ENCODE measurements at regions not wholly inside any gene's neighbourhood (a gene's known extent, or its start where the extent isn't known, plus 50 kb on each side); places are given as distances from the start of the nearest gene placed in this dataset.
"Not testable (repeated sequence)": the region's sequence is repeated elsewhere in the genome, so short reads cannot be mapped to it uniquely, and the experiment has no call there.

DNA sequence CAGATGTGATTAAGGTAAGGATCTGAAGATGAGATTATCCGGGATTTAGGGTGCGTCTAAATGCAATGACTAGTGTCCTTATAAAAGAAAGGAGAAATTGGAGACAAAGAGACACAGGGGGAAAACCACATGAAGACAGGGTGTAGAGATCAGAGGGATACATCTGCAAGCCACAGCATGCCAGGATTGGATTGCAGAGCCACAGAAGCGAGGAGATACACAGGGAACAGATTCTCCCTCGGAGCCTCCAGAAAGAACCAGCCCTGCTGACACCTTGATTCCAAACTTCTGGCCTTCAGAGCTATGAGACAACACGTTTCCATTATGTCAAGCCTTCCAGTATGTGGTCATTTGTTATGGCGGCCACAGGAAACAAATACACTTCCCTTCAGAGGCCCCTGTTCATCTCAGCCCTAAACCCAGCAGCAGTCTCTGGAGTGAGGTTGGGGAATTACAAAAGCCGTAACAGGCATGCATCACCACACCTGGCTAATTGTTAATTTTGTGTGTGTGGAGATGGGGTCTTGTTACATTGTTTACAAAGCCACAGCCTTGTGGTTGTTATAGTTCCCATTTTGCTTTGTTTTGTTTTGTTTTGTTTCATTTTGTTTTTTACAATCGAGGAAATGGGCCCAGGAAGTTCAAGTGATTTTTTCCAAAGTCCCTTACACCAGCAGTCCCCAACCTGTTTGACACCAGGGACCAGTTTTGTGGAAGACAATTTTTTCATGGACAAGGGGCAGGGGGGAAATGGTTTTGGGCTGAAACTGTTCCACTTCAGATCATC is 51.6 kb upstream of the LYRM9 start:
- DNase-seq = no peak

DNA sequence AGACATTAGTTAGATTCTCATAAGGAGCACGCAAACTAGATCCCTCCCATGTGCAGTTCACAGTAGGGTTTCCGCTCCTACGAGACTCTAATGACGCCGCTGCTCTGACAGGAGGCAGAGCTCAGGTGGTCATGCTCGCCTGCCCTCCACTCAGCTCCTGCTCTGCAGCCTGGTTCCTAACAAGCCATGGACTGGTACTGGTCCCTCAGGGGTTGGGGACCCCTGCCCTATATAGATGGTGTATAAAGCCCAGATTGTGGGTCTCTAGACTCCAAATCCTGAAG is 52.1 kb upstream of the LYRM9 start:
- no peak for DNase-seq

DNA sequence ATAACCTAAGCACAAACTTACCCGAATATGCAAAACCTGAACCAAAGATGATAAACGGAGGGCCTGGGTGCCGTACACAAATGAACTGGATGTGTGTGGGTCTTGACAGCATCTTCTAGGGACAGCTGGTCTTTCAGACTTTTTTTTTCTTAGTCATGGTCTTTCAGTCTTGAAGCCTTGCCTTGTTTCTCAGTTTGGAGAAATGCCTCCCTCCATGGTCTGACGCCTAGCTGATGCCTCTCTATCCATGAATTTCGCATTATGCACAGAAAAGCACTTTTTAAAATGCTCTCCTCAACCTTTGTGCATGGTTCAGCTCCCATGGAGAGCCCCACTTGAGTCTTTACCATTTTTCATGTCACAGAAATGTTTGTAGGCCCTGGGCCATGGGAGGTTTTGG is 52.8 kb upstream of the LYRM9 start:
- no peak for DNase-seq

- no peak for DNase-seq
These were observed 53.3 kb upstream of the LYRM9 start for GRCh38 chr17:27946513-27946912.

DNA sequence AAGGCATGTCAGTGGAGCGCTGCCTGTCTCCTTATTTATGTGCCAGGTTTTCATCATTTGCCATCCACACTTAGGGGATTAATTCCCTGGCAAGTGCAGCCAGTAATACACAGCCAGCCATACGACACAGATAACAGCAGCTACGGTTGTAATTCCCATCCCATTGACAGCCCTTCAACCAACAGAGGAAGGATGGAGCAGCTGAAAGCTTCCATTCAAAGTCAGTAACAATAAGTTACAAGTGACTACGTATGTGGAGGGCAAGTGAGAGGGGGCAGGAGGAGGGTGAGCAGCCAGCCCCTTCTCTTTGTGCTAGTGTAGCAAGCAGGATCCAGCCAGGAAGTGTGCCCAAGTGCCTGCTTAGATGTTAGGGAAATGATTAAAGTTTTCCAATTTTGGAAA is 53.8 kb upstream of the LYRM9 start:
- no peak for DNase-seq

GRCh38 chr17:27949304-27949703 is 56.1 kb upstream of the LYRM9 start:
- DNase-seq = no peak

DNA sequence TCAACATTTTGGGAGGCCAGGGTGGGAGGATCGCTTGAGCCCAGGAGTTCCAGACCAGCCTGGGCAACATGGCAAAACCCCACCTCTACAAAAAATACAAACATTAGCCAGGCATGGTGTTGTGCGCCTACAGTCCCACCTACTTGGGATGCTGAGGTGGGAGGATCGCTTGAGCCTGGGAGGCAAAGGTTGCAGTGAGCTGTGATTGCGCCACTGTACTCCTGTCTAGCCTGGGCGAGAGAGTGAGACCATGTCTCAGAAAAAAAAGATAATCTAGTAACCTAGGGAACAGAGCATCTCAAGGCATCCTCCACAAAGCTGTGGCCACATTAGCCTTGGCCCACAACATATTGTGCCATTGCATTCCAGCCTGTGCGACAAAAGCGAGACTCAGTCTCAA is 57.1 kb upstream of the LYRM9 start:
- not testable (repeated sequence) for DNase-seq

GRCh38 chr17:27950995-27951394 is 57.8 kb upstream of the LYRM9 start:
- no peak for DNase-seq

- DNase-seq = no peak
These were observed 58.7 kb upstream of the LYRM9 start for GRCh38 chr17:27951872-27952271.

GRCh38 chr17:27952366-27952765 is 59.2 kb upstream of the LYRM9 start:
- DNase-seq = no peak

- no peak for DNase-seq
These were observed 61.7 kb upstream of the LYRM9 start for GRCh38 chr17:27954548-27955495.

GRCh38 chr17:27956601-27957445 is 63.7 kb upstream of the LYRM9 start:
- no peak for DNase-seq

GRCh38 chr17:27957446-27957793 is 64.3 kb upstream of the LYRM9 start:
- DNase-seq = not testable (repeated sequence)

GRCh38 chr17:27958708-27959381 is 65.7 kb upstream of the LYRM9 start:
- no peak for DNase-seq

DNA sequence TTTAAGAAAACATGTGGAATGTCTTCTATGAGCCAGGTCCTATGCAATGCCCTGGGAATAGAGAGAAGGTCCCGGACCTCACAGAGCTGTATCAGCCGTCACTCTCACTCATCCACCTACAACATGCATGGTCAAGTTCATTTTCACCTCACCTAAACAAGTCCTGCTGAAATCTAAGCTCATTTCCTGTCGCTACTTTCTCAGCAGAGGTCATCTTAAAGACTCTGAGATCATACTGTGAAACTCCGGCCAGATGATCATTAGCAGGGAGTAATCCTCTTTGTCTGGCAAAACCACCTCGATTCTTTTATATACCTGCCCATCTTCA is 66.2 kb upstream of the LYRM9 start:
- DNase-seq = no peak

- no peak for DNase-seq
These were observed 67.2 kb upstream of the LYRM9 start for GRCh38 chr17:27960183-27960849.

DNA sequence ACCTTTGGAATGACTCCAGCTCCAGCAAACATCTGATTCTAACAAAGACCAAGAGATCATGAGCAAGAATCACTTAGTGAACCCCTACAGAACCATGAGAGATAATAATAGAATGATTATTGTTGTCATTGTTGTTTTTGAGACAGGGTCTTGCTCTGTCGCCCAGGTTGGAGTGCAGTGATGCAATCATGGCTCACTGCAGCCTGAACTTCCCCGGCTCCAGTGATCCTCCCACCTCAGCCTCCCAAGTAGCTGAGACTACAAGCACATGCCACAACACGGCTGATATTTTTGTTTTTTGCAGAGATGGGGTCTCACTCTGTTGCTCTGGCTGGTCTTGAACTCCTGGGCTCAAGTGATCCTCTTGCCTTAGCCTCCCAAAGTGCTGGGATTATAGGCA is 69.4 kb upstream of the LYRM9 start:
- DNase-seq = not testable (repeated sequence)

DNA sequence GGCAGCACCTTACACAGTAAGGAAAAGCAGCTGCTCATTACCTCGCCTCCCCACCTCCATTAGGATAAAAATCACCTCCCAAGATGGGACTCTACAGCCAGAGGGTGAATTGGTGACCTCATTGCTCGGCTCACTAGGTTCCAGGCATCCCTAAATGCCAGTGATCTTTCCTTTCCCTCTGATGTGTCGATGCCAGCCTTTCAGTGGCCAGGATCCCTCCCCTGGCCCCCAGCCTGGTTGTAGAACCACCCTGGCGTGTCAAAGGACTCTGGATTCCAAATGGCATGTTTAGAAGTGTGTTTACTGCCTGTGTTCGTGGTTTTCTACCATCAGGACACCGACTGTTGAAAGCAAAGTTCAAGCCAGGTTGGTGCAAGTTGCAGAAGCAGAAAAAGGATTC is 72.1 kb upstream of the LYRM9 start:
- DNase-seq = no peak

DNA sequence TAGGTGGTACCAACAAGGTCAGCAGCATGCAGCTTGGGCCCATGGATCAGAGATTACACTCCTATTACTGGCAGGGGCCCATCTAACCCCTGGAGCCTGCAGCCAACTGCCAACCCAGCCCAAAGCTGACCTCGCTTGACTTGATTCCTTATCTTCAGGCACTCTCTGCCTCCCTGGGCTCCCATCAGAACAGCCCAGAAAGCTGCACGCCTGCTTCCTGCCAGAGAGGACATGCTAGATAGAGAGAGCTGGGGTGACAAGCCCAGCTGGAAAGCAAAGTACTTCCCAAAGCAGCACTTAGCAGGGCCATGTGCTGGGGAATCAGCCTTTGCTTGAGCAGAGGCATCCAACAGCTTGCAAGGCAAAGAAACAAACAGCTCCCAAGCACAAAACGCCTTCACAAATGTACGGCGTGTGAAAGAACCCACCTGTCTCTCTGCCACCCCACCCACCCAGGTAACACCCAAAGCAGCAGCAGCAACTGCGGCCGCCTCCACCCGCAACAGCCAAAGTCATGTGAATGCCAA is 74.2 kb upstream of the NLK start:
- DNase-seq = no peak

DNA sequence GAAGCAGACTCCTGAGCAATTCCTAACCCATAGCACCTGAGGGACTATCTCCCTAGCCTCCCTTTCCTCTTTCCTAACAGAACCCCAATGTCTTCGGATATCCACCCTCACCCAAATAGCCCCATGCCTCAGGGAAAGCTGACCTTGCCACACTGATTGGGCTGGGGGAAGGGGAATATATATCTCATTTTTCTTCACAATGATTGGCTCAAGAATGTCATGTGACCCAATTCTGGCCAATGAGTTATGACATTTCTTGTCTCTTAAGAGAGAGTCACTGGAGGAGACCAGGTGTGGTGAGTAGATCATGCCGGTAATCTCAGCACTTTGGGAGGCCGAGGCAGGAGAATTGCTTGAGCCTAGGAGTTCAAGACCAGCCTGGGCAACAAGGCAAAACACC is 71.9 kb upstream of the NLK start:
- DNase-seq = no peak

GRCh38 chr17:27973258-27974044 is 69.0 kb upstream of the NLK start:
- no peak for DNase-seq

Data from fibroblast of skin of back (primary cell).